ENCODE measurements at regions not wholly inside any gene's neighbourhood (a gene's known extent, or its start where the extent isn't known, plus 50 kb on each side); places are given as distances from the start of the nearest gene placed in this dataset.

DNA sequence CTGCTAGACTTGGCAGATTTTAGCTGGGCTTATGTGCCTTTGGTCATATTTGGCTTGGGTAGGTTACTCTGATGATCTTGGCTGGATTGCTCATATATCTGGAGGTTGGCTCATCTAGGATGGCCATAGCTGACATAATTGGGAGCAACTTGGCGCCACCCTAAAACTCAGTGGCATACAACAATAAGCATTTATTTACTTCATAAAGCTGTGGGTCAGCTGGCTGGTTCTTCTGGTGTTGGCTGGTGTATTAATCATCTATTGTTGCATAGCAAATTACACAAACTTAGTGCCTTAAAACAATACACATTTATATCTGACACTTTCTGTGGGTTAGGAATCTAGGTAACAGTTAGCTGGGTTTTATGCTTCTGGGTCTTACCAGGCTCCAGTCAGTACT is 297.3 kb upstream of the JAG1 start:
- H3K27me3 Mint-ChIP-seq, result no peaks in the 10 kb centered on the region
- no peaks in the 10 kb centered on the region for H3K4me1 Mint-ChIP-seq
- no peak for DNase-seq
- H3K4me3 Mint-ChIP-seq, result no peak overlapping the region
- H3K9me3 Mint-ChIP-seq, result peaks cover 2% of the 10 kb centered on the region
- H3K27ac Mint-ChIP-seq, result no peak overlapping the region
- CTCF ChIA-PET, result no interaction called here
- H3K36me3 Mint-ChIP-seq, result no peaks in the 10 kb centered on the region

DNA sequence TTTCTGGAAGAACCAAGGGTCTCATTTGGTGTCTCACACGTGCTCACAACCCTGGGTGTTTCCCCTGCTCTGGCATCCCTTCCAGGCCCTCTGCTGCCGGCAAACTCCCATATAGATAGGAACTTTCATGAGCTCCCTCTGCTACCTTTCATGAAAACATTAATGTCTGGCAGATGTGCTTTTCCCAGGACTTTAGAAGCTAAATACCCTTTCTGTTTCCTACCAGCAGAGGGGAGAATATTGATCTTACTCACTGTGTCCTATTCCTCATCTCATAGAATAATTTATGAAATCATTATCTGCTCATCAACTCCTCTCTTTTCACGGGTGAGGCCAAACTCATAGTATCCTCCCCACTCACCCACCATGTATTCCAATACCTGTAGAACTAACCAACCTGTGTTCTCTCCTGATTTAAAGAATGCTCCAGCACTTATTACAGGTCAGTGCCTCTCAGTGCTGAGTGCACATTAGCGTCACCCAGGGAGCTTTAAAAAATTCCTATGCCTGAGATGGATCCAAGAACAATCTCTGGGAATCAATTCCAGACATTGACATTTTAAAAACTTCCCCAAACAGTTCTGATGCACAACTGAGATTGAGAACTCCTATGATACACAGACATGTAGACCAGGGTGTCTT is 298.5 kb upstream of the JAG1 start:
- no peaks in the 10 kb centered on the region for H3K4me1 Mint-ChIP-seq
- H3K36me3 Mint-ChIP-seq, result no peaks in the 10 kb centered on the region
- CTCF ChIA-PET, result no interaction called here
- H3K4me3 Mint-ChIP-seq, result no peak overlapping the region
- H3K27ac Mint-ChIP-seq, result no peak overlapping the region
- DNase-seq, result no peak
- H3K9me3 Mint-ChIP-seq, result peaks cover 2% of the 10 kb centered on the region
- H3K27me3 Mint-ChIP-seq, result no peaks in the 10 kb centered on the region

DNA sequence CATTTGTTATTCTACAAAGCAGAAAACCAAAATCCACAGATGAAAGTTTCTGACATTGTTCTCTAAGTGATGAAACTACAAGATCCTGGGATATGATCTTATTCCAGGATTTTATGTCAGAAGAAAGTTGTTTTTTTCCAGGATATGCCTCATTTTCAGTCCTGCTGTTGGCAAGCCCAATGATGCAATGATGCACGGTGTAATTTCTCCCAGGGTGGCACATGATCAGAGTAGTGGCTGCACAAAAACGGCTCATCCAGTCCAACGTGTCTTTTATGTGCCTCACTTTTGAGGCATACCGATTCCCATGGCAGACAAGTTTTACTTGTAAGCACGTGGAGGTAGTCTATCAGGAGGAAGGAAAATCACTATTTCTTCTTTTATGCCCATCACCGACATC is 302.3 kb upstream of the JAG1 start:
- Mint-ChIP-seq H3K4me1 (no peaks in the 10 kb centered on the region), H3K27me3 (no peaks in the 10 kb centered on the region), H3K36me3 (no peaks in the 10 kb centered on the region), H3K27ac (no peak overlapping the region), H3K4me3 (no peak overlapping the region), H3K9me3 (no peaks in the 10 kb centered on the region)
- DNase-seq, result no peak
- CTCF ChIA-PET, result no interaction called here

DNA sequence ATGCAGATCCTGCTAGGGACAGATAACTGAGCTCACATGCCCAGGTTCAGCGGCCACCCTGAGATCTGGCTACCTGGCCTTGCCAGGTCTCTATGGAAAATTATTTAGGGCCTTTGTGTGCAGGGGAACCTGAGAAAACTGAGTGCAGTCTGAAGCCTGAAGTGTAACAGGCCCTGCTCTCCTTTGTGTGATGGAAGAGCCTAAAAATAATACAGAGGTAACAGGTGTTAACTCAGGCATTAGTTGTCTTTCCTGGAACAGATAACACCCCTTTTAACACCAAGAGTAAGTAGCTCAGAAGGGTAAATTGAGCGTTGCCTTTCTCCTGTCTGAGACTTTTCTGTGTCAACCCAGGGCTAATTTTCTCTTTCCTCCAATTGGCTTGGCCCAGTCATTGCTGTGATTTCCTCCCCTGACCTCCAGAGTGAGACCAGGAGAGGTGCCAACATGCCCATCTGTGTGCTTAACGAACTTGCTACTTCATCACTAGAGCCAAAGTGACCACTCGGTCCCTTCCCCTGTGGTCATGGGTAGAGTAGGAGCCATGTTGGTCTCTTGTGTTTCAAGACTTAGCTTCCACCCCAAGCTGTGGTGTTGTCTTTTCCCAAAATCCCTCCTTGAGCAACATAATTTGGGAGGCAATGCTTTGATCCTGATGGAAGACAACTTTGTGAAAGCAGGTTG is 304.4 kb upstream of the JAG1 start:
- Mint-ChIP-seq H3K36me3 (no peaks in the 10 kb centered on the region), H3K4me3 (no peak overlapping the region), H3K9me3 (no peaks in the 10 kb centered on the region), H3K4me1 (no peaks in the 10 kb centered on the region), H3K27ac (no peak overlapping the region), H3K27me3 (no peaks in the 10 kb centered on the region)
- CTCF ChIA-PET, result no interaction called here
- DNase-seq, result no peak

DNA sequence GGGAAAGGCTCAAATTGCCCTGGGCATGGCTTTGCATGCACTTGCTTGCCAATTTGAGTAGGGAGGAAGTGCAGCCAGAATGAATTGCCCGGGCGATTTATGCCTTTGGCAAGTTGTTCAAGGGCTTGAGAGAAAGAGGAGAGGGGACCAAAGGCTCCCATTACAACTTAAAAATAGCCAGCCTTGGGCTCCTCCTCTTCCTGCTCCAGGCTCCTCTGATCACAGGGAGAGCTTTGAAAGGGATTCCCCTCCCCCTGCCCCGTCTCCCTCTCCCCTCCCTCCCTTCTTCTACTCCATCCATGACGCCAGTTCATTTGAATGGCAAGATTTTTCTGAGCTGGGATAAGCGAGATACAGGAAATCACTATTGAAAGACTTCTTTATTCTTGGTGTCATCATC is 304.9 kb upstream of the JAG1 start:
- CTCF ChIA-PET, result no interaction called here
- Mint-ChIP-seq H3K36me3 (no peaks in the 10 kb centered on the region), H3K9me3 (no peaks in the 10 kb centered on the region), H3K27ac (no peak overlapping the region), H3K27me3 (no peaks in the 10 kb centered on the region), H3K4me1 (no peaks in the 10 kb centered on the region), H3K4me3 (no peak overlapping the region)
- DNase-seq, result no peak

DNA sequence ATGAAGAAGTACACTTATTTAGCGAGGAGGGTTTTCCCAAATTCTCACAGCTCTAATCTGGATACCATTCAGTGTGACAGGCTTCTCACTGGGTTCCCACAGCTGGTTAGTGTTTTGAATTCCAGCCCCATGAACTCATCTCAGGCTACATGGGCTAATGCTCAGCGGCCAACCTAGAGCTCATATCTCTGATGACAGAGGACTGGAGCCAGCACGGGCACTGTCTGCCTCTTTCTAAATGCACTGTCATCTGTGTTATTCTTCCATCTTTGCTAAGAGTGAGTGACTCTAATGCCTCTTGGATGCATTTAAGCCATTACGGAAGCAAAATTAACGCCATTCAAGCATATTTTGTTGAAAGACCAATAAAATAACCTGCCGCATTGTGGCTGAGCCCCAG is 308.9 kb upstream of the JAG1 start:
- CTCF ChIA-PET, result no interaction called here
- H3K27ac Mint-ChIP-seq, result no peak overlapping the region
- no peaks in the 10 kb centered on the region for H3K4me1 Mint-ChIP-seq
- peaks cover 2% of the 10 kb centered on the region for H3K9me3 Mint-ChIP-seq
- no peak for DNase-seq
- no peaks in the 10 kb centered on the region for H3K27me3 Mint-ChIP-seq
- no peak overlapping the region for H3K4me3 Mint-ChIP-seq
- no peaks in the 10 kb centered on the region for H3K36me3 Mint-ChIP-seq

DNA sequence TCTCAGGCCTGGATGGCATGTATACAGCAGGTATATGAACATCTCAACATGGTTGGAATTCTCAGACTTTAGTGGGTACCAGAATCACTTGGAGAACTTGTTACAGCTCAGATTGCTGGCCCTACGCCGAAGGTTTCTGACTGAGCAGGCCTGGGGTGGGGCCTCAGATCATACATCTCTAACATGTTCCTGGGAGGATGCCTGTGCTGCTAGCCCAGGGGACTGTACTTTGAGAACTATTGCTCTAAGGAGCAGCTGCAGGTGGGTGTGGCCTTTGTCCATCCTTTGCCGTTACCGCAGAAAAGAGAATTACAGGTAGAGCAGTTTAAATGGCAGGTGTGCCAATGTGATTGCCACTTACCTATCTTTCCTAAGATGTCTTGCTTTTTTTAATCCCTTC is 310.5 kb upstream of the JAG1 start:
- H3K4me1 Mint-ChIP-seq, result no peaks in the 10 kb centered on the region
- no peak for DNase-seq
- H3K9me3 Mint-ChIP-seq, result peaks cover 2% of the 10 kb centered on the region
- CTCF ChIA-PET, result no interaction called here
- H3K4me3 Mint-ChIP-seq, result no peak overlapping the region
- H3K27ac Mint-ChIP-seq, result no peak overlapping the region
- no peaks in the 10 kb centered on the region for H3K27me3 Mint-ChIP-seq
- H3K36me3 Mint-ChIP-seq, result no peaks in the 10 kb centered on the region

DNA sequence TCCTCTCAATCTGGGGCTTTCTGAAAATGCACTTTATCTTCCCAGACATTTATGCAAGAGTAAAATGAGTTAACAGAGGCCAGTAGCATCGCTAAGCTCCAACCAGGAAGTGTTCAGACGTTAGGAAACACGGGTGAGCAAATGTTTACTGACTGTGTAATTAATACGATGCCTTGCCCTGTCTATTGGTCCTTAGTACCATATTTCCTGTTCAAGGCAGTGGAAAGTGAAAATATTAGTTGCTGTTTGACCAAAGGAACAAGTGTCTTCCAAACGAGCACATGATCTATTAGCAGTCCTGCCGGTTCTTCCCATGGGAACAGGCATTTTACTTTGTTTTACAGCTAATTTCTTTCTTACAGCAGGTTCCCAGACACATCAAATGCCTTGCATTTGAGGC is 311.1 kb upstream of the JAG1 start:
- H3K9me3 Mint-ChIP-seq, result peaks cover 2% of the 10 kb centered on the region
- H3K4me3 Mint-ChIP-seq, result no peak overlapping the region
- H3K27ac Mint-ChIP-seq, result no peak overlapping the region
- DNase-seq, result no peak
- no peaks in the 10 kb centered on the region for H3K4me1 Mint-ChIP-seq
- H3K27me3 Mint-ChIP-seq, result no peaks in the 10 kb centered on the region
- no peaks in the 10 kb centered on the region for H3K36me3 Mint-ChIP-seq
- CTCF ChIA-PET, result no interaction called here

DNA sequence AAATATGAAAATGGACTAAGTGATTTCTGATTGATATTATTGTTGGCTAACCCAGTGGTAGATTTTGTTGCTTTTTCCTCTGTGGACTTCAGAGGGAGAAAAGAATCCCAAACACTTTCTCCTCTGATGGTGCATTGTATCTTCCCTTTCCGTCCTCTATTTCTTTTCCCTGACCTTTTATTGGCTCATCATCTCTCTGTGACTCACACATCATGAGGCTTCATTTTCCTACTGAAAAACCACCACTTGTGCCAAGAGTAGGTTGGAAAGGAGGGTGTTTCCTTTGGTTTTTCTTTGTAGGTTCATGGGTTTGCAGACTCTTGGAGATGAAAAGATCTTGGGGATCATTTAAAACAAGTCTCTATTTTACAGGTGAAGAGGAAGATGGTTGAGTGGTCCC is 311.7 kb upstream of the JAG1 start:
- peaks cover 2% of the 10 kb centered on the region for H3K9me3 Mint-ChIP-seq
- no peak overlapping the region for H3K27ac Mint-ChIP-seq
- H3K36me3 Mint-ChIP-seq, result no peaks in the 10 kb centered on the region
- no peaks in the 10 kb centered on the region for H3K4me1 Mint-ChIP-seq
- no peak for DNase-seq
- no peak overlapping the region for H3K4me3 Mint-ChIP-seq
- CTCF ChIA-PET, result no interaction called here
- H3K27me3 Mint-ChIP-seq, result no peaks in the 10 kb centered on the region

DNA sequence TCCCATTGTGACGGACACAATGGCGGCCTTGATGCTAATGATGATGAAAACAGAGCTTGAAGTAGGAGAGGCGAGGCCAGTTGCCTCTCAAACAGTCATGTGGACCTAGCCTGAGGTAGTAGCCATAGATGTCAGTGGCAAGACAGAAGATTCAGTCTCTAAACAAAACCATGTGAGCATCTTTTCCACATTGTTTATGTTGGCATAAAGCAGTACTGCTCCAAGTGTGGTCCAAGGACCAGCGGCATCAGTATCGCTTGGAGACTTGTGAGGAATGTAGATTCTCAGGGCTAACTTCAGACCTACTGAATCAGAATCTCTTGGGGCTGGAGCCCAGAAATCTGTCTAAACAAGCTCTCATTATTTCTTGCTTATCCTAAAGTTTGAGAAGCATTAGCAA is 312.8 kb upstream of the JAG1 start:
- no peak overlapping the region for H3K4me3 Mint-ChIP-seq
- H3K27ac Mint-ChIP-seq, result no peak overlapping the region
- no peaks in the 10 kb centered on the region for H3K36me3 Mint-ChIP-seq
- H3K4me1 Mint-ChIP-seq, result no peaks in the 10 kb centered on the region
- no peak for DNase-seq
- peaks cover 2% of the 10 kb centered on the region for H3K9me3 Mint-ChIP-seq
- H3K27me3 Mint-ChIP-seq, result no peaks in the 10 kb centered on the region
- CTCF ChIA-PET, result no interaction called here

DNA sequence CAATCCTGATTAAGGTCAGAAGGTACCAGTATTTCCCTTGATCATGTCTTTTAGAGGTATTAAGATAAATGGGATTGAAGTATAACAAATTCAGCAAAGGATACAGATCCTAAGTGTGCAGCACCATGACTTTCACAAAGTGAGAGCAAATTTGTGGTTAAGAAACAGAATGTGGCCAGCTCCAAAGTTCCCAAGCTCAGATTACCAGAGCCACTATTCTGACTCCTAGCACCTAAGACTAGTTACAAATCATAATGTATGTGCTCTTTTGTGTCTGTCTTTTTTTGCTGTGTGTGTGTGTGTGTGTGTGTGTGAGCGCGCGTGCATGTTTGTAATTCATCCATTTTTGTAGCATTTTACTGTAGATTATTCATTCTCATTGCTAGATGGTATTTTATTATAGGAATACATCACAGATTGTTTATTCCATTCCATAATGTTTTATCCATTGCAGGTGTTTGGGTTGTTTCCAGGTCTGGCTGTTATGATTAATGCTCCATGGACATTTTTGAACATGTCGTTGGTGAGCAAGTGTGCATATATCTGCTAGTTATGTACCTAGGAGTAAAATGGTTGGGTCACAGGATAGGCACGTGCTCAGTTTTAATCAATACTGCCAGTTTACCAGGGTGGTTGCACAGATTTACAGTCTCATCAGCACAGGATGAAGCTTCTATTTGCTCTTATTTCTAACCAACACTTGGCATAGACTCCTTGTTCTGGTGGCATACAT is 314.0 kb upstream of the JAG1 start:
- Mint-ChIP-seq H3K4me1 (no peaks in the 10 kb centered on the region), H3K27ac (no peak overlapping the region), H3K9me3 (peaks cover 2% of the 10 kb centered on the region), H3K4me3 (no peak overlapping the region), H3K27me3 (no peaks in the 10 kb centered on the region), H3K36me3 (no peaks in the 10 kb centered on the region)
- CTCF ChIA-PET, result no interaction called here
- no peak for DNase-seq

DNA sequence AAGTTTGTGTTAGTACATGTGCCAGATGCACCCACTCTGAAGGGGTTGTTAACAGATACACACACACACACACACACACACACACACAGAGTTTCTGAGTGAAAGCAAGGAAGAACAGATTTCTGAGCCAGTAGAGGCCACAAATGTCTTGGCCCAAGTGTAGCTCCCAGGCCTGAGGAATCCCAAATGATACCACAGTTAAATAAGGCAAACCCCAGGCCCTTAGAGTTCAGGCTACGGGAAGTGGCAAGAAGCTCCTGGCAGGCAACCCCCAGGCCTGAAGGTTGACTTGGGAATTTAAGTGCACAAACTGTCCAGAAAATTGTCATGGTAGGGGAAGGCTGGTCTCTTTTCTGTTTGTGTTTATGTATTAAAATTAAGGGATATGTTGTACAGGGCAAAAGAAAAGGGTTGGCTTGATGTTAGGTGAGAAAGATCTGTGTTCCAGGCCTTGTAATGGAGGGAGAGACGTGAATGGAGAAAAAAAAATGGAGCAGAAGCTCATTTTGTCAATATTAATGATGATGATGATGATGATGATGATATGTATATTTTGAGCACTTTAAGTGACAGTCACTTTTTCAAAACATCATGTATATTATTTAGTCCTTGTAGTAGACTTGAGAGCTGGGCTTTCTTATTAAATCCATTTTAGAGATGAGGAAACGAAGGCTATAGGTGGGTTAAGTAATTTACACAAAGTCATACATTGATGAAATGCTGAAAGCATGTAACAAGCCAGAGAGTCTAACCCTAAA is 317.0 kb upstream of the JAG1 start:
- DNase-seq, result no peak
- Mint-ChIP-seq H3K27me3 (no peaks in the 10 kb centered on the region), H3K36me3 (no peaks in the 10 kb centered on the region), H3K27ac (no peak overlapping the region), H3K4me3 (no peak overlapping the region), H3K9me3 (peaks cover 2% of the 10 kb centered on the region), H3K4me1 (no peaks in the 10 kb centered on the region)
- CTCF ChIA-PET, result no interaction called here

DNA sequence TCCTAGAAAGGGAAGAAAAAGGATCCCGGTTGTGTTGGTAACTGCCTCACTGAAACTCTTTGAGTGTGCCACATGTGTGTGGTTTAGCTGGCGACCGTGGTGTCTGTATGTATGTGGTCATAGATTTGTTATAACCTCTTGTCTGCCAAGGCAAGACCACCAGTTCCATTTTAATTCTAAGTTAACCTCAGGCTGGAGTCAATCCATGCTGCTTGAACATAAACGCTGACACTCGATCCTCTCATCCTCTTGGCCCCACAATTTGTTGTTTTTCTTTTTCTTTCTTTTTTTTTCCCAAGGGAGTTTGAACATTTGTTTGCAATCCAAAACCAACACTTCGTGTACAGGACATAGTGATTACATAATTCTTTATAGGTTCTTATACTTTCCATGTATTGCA is 318.9 kb upstream of the JAG1 start:
- Mint-ChIP-seq H3K27me3 (no peaks in the 10 kb centered on the region), H3K4me1 (no peaks in the 10 kb centered on the region), H3K9me3 (peaks cover 2% of the 10 kb centered on the region), H3K4me3 (no peak overlapping the region), H3K27ac (no peak overlapping the region), H3K36me3 (no peaks in the 10 kb centered on the region)
- CTCF ChIA-PET, result no interaction called here
- DNase-seq, result no peak

DNA sequence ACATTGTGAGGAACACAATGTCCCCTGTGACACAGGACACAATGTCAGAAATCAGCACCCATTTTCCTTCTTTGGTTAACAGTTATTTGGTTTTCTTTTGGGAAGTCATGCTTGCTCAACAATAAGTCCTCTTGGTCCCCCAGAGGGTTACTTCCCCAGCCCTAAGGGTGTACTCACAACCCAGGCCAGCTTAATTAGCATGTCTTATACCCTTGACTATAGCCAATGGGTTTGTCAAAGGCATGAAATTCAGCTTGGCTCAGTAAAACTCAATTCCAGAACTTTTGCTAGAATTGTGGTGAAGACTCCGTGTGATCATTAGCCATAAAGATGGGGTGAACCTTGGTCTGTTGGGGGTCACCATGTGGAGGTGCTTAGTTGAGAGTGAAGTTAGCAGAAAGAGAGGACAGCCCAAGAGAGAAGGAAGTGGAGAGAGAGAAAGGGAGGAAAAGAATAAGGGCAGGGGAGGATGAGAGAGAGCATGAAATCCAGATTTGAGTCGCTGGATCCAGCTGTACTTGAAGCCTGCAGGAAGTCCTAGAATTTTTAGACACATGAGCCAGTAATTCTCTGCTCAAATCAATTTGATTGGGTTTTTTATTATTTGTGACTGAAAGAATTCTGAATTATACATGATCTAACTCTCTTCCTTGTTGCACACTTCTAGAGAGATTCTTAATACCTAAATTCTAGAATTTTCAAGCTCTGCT is 321.3 kb upstream of the JAG1 start:
- H3K27me3 Mint-ChIP-seq, result no peaks in the 10 kb centered on the region
- no peaks in the 10 kb centered on the region for H3K4me1 Mint-ChIP-seq
- CTCF ChIA-PET, result no interaction called here
- H3K4me3 Mint-ChIP-seq, result no peak overlapping the region
- peaks cover 5% of the 10 kb centered on the region for H3K9me3 Mint-ChIP-seq
- H3K27ac Mint-ChIP-seq, result no peak overlapping the region
- no peak for DNase-seq
- H3K36me3 Mint-ChIP-seq, result no peaks in the 10 kb centered on the region
